ENCODE measurements at regions not wholly inside any gene's neighbourhood (a gene's known extent, or its start where the extent isn't known, plus 50 kb on each side); places are given as distances from the start of the nearest gene placed in this dataset.

GRCh38 chr10:4265964-4266363, 481.0 kb upstream of the KLF6 start:
- POLR2A ChIA-PET: no interaction called here
- Mint-ChIP-seq H3K27me3 (peaks cover 4 to 6% of the 10 kb centered on the region in 2 donors), H3K4me1 (peaks cover 2 to 5% (median 3%) of the 10 kb centered on the region in 3 donors), H3K9me3 (peaks cover 0 to 2% (median 0%) of the 10 kb centered on the region in 5 donors), H3K27ac (peak overlapping the region in 1 of 8 donors; percentile 55), H3K36me3 (peaks cover 0 to 3% (median 0%) of the 10 kb centered on the region in 3 donors), H3K4me3 (no peak overlapping the region)
- Histone ChIP-seq H3K9me3 (ENCODE audit: low read length) (no peaks in the 10 kb centered on the region), H3K36me3 (ENCODE audit: insufficient read depth, low read length) (no peaks in the 10 kb centered on the region), H3K27me3 (ENCODE audit: insufficient read depth, low read length, poor library complexity, severe bottlenecking) (no peaks in the 10 kb centered on the region), H3K4me3 (ENCODE audit: low read length) (no peak overlapping the region), H3K27ac (ENCODE audit: low read depth, low read length) (no peak overlapping the region), H3K4me1 (ENCODE audit: insufficient read depth, low read length) (no peaks in the 10 kb centered on the region)
- DNase-seq: no peak
- CTCF ChIA-PET: no interaction called here

- Histone ChIP-seq H3K27ac (ENCODE audit: low read depth, low read length) (no peak overlapping the region), H3K4me1 (ENCODE audit: insufficient read depth, low read length) (no peaks in the 10 kb centered on the region), H3K4me3 (ENCODE audit: low read length) (no peak overlapping the region), H3K27me3 (ENCODE audit: insufficient read depth, low read length, poor library complexity, severe bottlenecking) (no peaks in the 10 kb centered on the region), H3K36me3 (ENCODE audit: insufficient read depth, low read length) (no peaks in the 10 kb centered on the region), H3K9me3 (ENCODE audit: low read length) (no peaks in the 10 kb centered on the region)
- Mint-ChIP-seq H3K4me1 (peaks cover 2 to 5% (median 3%) of the 10 kb centered on the region in 3 donors), H3K4me3 (no peak overlapping the region), H3K27me3 (peaks cover 0 to 4% of the 10 kb centered on the region in 2 donors), H3K27ac (no peak overlapping the region), H3K36me3 (no peaks in the 10 kb centered on the region), H3K9me3 (peaks cover 0 to 2% (median 0%) of the 10 kb centered on the region in 5 donors)
- POLR2A ChIA-PET: no interaction called here
- CTCF ChIA-PET: no interaction called here
- DNase-seq: no peak
Measured at GRCh38 chr10:4264209-4264865, 479.3 kb upstream of the KLF6 start.

GRCh38 chr10:4263601-4263921, 478.6 kb upstream of the KLF6 start:
- no peak for DNase-seq
- H3K4me3 Mint-ChIP-seq: no peak overlapping the region
- Histone ChIP-seq H3K36me3 (ENCODE audit: insufficient read depth, low read length) (no peaks in the 10 kb centered on the region), H3K9me3 (ENCODE audit: low read length) (no peaks in the 10 kb centered on the region), H3K4me1 (ENCODE audit: insufficient read depth, low read length) (no peaks in the 10 kb centered on the region), H3K4me3 (ENCODE audit: low read length) (no peak overlapping the region), H3K27ac (ENCODE audit: low read depth, low read length) (no peak overlapping the region), H3K27me3 (ENCODE audit: insufficient read depth, low read length, poor library complexity, severe bottlenecking) (no peaks in the 10 kb centered on the region)
- H3K4me1 Mint-ChIP-seq: peaks cover 2 to 5% (median 3%) of the 10 kb centered on the region in 3 donors
- POLR2A ChIA-PET: no interaction called here
- no peaks in the 10 kb centered on the region for H3K36me3 Mint-ChIP-seq
- peaks cover 0 to 4% of the 10 kb centered on the region in 2 donors for H3K27me3 Mint-ChIP-seq
- CTCF ChIA-PET: no interaction called here
- H3K27ac Mint-ChIP-seq: peak overlapping the region in 1 of 8 donors; percentile 74
- peaks cover 0 to 2% (median 0%) of the 10 kb centered on the region in 5 donors for H3K9me3 Mint-ChIP-seq

- no peak overlapping the region for H3K4me3 ChIP-seq (ENCODE audit: low read length)
- no peaks in the 10 kb centered on the region for H3K27me3 ChIP-seq (ENCODE audit: insufficient read depth, low read length, poor library complexity, severe bottlenecking)
- Mint-ChIP-seq H3K36me3 (no peaks in the 10 kb centered on the region), H3K4me1 (peaks cover 2 to 5% (median 3%) of the 10 kb centered on the region in 3 donors), H3K4me3 (no peak overlapping the region), H3K9me3 (peaks cover 0 to 2% (median 0%) of the 10 kb centered on the region in 5 donors), H3K27me3 (peaks cover 0 to 4% of the 10 kb centered on the region in 2 donors), H3K27ac (no peak overlapping the region)
- no peaks in the 10 kb centered on the region for H3K9me3 ChIP-seq (ENCODE audit: low read length)
- ChIA-PET CTCF (no interaction called here), POLR2A (no interaction called here)
- no peak for DNase-seq
- H3K27ac ChIP-seq (ENCODE audit: low read depth, low read length): no peak overlapping the region
- H3K4me1 ChIP-seq (ENCODE audit: insufficient read depth, low read length): no peaks in the 10 kb centered on the region
- H3K36me3 ChIP-seq (ENCODE audit: insufficient read depth, low read length): no peaks in the 10 kb centered on the region
Measured at GRCh38 chr10:4262870-4263600, 478.0 kb upstream of the KLF6 start.

GRCh38 chr10:4262449-4262848, 477.4 kb upstream of the KLF6 start:
- H3K4me3 Mint-ChIP-seq: no peak overlapping the region
- H3K36me3 Mint-ChIP-seq: no peaks in the 10 kb centered on the region
- Histone ChIP-seq H3K36me3 (ENCODE audit: insufficient read depth, low read length) (no peaks in the 10 kb centered on the region), H3K27ac (ENCODE audit: low read depth, low read length) (no peak overlapping the region), H3K4me1 (ENCODE audit: insufficient read depth, low read length) (no peaks in the 10 kb centered on the region), H3K27me3 (ENCODE audit: insufficient read depth, low read length, poor library complexity, severe bottlenecking) (no peaks in the 10 kb centered on the region), H3K4me3 (ENCODE audit: low read length) (no peak overlapping the region), H3K9me3 (ENCODE audit: low read length) (no peaks in the 10 kb centered on the region)
- CTCF ChIA-PET: no interaction called here
- H3K27ac Mint-ChIP-seq: no peak overlapping the region
- peaks cover 2 to 5% (median 3%) of the 10 kb centered on the region in 3 donors for H3K4me1 Mint-ChIP-seq
- POLR2A ChIA-PET: no interaction called here
- DNase-seq: no peak
- peaks cover 0 to 4% of the 10 kb centered on the region in 2 donors for H3K27me3 Mint-ChIP-seq
- H3K9me3 Mint-ChIP-seq: peaks cover 0 to 2% (median 0%) of the 10 kb centered on the region in 5 donors

GRCh38 chr10:4260483-4261124, 475.6 kb upstream of the KLF6 start:
- ChIA-PET POLR2A (interaction anchor here (0.6 to 1.2 kb wide), 2 partner anchors 10 to 190 kb away, joined by 3 to 4 read pairs; no protein-coding TSS in a partner anchor), CTCF (no interaction called here)
- H3K27me3 Mint-ChIP-seq: peaks cover 0 to 2% of the 10 kb centered on the region in 2 donors
- no peak overlapping the region for H3K27ac Mint-ChIP-seq
- H3K4me3 Mint-ChIP-seq: no peak overlapping the region
- H3K9me3 Mint-ChIP-seq: no peaks in the 10 kb centered on the region
- Histone ChIP-seq H3K27ac (ENCODE audit: low read depth, low read length) (no peak overlapping the region), H3K9me3 (ENCODE audit: low read length) (no peaks in the 10 kb centered on the region), H3K27me3 (ENCODE audit: insufficient read depth, low read length, poor library complexity, severe bottlenecking) (no peaks in the 10 kb centered on the region), H3K4me1 (ENCODE audit: insufficient read depth, low read length) (no peaks in the 10 kb centered on the region), H3K36me3 (ENCODE audit: insufficient read depth, low read length) (no peaks in the 10 kb centered on the region), H3K4me3 (ENCODE audit: low read length) (no peak overlapping the region)
- no peaks in the 10 kb centered on the region for H3K36me3 Mint-ChIP-seq
- H3K4me1 Mint-ChIP-seq: peaks cover 0 to under 1% (median 0%) of the 10 kb centered on the region in 3 donors
- DNase-seq: no peak

GRCh38 chr10:4257939-4258465, 473.0 kb upstream of the KLF6 start:
- ChIA-PET POLR2A (no interaction called here), CTCF (no interaction called here)
- H3K27me3 Mint-ChIP-seq: no peaks in the 10 kb centered on the region
- H3K9me3 Mint-ChIP-seq: no peaks in the 10 kb centered on the region
- no peak overlapping the region for H3K27ac ChIP-seq (ENCODE audit: low read depth, low read length)
- H3K27ac Mint-ChIP-seq: no peak overlapping the region
- H3K4me1 Mint-ChIP-seq: no peaks in the 10 kb centered on the region
- no peak overlapping the region for H3K4me3 ChIP-seq (ENCODE audit: low read length)
- peaks cover 0 to 10% (median 0%) of the 10 kb centered on the region in 3 donors for H3K36me3 Mint-ChIP-seq
- H3K4me1 ChIP-seq (ENCODE audit: insufficient read depth, low read length): no peaks in the 10 kb centered on the region
- no peaks in the 10 kb centered on the region for H3K36me3 ChIP-seq (ENCODE audit: insufficient read depth, low read length)
- no peak for DNase-seq
- H3K9me3 ChIP-seq (ENCODE audit: low read length): no peaks in the 10 kb centered on the region
- no peaks in the 10 kb centered on the region for H3K27me3 ChIP-seq (ENCODE audit: insufficient read depth, low read length, poor library complexity, severe bottlenecking)
- H3K4me3 Mint-ChIP-seq: no peak overlapping the region

GRCh38 chr10:4256971-4257370, 472.0 kb upstream of the KLF6 start:
- Histone ChIP-seq H3K27ac (ENCODE audit: low read depth, low read length) (no peak overlapping the region), H3K9me3 (ENCODE audit: low read length) (no peaks in the 10 kb centered on the region), H3K36me3 (ENCODE audit: insufficient read depth, low read length) (no peaks in the 10 kb centered on the region), H3K27me3 (ENCODE audit: insufficient read depth, low read length, poor library complexity, severe bottlenecking) (no peaks in the 10 kb centered on the region), H3K4me3 (ENCODE audit: low read length) (no peak overlapping the region), H3K4me1 (ENCODE audit: insufficient read depth, low read length) (no peaks in the 10 kb centered on the region)
- no peak for DNase-seq
- no peak overlapping the region for H3K4me3 Mint-ChIP-seq
- no peaks in the 10 kb centered on the region for H3K9me3 Mint-ChIP-seq
- POLR2A ChIA-PET: no interaction called here
- no peaks in the 10 kb centered on the region for H3K4me1 Mint-ChIP-seq
- H3K27me3 Mint-ChIP-seq: no peaks in the 10 kb centered on the region
- no peak overlapping the region for H3K27ac Mint-ChIP-seq
- CTCF ChIA-PET: no interaction called here
- H3K36me3 Mint-ChIP-seq: peaks cover 0 to 10% (median 0%) of the 10 kb centered on the region in 3 donors

Measured in CD8-positive, alpha-beta memory T cell (primary cell).